ENCODE measurements at regions not wholly inside any gene's neighbourhood (a gene's known extent, or its start where the extent isn't known, plus 50 kb on each side); places are given as distances from the start of the nearest gene placed in this dataset.

DNA sequence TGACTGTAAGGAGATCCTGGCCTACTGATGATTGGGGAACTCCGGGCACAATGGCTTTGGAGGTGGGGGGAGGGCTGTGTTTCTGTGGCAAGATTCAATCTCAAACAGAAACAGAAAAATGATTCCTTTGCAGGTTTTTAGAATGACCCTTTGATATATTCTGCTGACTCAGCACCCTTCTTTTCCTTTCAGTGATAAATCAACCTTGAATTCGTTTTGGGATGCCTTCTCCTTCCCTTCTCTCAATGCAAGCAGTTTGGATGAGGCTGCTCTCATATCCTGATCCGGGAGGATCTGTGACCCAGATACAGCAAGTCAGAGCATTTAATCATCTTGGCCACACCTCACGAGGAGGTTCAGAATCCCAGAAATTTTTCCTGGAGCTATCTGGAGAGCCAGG lies 156.1 kb upstream of the PRICKLE2 start:
- TF ChIP-seq CTCF (IDR thresholded peaks at IDR 0.05; ENCODE audit: low read depth, low read length, poor library complexity, severe bottlenecking) (no peak), EZH2phosphoT487 (IDR thresholded peaks at IDR 0.05; ENCODE audit: borderline replicate concordance, low read length) (no peak)
